Stimulated activated CD8-positive, alpha-beta memory T cell treated with anti-CD3 and anti-CD28 coated beads, Interleukin-12 subunit alpha, Interleukin-12 subunit beta, amount 100 ng/mL, for 24 hours (primary cell): ENCODE measurements at regions not wholly inside any gene's neighbourhood (a gene's known extent, or its start where the extent isn't known, plus 50 kb on each side); places are given as distances from the start of the nearest gene placed in this dataset.

Experiments used
- DNase-seq: peaks from one replicate; pipeline ENCODE4 v3.0.0-alpha.2; 2020; ENCODE audit errors: extremely low read depth

GRCh38 chr5:110031402-110032140, 341.8 kb downstream of the MAN2A1 start:
- no peak for DNase-seq

DNA sequence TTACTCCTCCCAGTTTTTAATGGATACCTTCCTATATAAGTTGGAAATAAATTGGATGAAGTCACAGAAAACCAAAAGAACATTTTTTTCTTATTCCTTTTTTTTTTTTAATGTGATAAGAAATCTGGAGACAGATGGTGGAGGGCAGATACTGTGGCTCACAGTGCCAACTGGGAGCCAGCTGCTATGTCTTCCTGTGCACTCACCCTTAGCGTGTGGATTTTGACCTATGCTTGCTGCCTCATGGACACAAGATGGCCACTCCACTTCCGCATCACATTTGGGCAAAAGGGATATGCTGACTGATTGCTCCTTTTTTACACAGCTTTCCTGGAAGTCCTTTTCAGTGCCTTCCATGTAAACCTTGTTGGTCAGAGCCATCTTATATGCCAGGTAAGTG, 342.6 kb downstream of the MAN2A1 start:
- DNase-seq: no peak

DNA sequence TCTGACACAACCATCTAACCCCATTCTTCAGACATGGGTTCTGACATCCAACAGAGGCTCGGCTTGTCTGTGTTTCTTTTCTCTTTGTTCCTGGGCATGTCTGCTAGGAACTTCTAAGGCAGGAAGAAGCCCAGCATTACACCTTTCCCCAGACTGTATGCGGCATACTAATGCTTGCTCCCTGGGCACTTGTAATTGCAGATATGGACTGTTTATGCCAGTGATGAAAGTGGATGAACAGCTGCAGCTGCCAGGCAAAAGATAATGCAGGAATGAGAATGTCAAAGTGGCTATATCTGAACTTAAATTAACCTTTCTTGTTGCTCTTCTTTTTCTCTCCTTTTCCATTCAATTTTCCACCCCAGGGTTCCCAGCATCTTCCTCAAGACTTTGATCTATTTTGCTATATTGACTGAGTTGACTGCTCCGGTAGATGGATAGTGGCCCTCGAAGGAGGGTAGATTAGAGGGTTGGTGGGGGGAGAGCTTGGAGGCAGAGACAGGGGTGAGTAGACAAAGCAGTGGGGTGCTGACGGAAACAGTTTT, 344.4 kb downstream of the MAN2A1 start:
- no peak for DNase-seq

- DNase-seq: no peak
Measured at GRCh38 chr5:110038297-110038997, 348.7 kb downstream of the MAN2A1 start.

- DNase-seq: no peak
Measured at GRCh38 chr5:110040178-110040577, 350.5 kb downstream of the MAN2A1 start.

GRCh38 chr5:110043025-110043424, 353.3 kb downstream of the MAN2A1 start:
- no peak for DNase-seq

DNA sequence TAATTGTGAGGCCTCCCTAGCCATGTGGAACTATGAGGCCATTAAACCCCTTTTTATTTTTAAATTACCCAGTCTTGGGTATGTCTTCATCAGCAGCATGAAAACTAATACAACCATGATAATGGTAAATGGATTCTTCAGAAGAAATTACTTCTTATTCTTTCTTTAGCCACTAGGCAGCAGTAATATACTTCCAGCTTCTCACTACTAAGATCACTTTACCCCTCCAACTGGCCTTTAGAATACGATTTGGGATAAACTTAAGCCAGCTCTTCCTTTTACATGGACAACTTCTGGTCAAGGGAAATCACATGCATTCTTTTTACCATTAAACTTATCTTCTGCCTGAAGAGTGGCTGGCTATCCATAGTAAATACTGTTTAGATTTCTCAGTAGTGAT, 355.4 kb downstream of the MAN2A1 start:
- no peak for DNase-seq

GRCh38 chr5:110048491-110048890, 358.8 kb downstream of the MAN2A1 start:
- DNase-seq: no peak

DNA sequence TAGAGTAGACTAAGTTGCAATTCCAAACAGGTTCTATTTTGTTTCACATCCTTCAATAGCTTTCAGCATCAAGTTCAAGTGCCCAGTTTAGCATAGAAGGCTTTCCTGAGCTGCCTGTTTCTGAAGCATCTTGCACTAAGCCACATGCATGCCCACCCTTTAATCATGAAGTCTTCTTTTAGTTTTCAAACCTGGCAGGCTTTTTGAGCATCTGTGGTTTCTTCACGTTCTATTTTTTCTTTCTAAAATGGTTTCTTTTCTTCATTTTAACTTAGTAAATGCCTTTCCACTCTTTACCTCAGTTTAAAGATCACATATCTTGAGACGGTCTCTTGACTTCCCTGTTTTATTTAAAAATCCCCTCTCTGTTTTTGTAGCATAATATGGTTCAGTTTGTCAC, 360.1 kb downstream of the MAN2A1 start:
- no peak for DNase-seq

DNA sequence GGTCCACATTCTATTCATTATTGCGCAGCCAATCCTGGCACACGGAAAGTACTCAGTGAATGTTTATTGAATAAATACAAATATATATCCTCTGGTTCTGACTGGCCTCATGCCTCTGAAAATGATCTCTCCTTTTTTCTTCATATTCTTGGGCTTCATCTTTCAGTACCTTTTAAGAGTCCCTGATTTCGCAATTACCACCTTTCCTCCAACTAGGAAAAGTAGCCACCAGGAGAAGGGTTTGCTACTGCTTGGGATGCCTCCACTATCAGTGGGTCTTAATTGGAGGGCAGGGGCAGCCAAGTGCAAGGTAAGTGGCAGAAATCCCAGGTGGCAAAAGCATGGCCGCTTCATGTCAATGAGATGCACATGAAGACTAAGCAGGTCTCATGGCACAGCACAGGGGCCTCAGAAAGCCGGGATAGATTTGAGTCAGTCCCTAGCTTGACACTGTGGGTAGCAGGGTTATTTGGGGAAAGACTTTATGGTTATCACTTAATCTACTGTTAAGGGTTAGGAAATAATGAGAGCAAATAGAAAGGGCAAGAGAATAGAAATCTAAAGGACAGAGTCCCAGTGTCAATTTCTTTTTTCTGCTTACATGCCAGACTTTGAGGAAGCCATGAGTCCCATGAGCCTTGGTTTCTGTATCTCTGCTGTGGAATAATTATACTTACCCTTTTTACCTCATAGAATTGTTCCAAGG, 361.1 kb downstream of the MAN2A1 start:
- no peak for DNase-seq

DNA sequence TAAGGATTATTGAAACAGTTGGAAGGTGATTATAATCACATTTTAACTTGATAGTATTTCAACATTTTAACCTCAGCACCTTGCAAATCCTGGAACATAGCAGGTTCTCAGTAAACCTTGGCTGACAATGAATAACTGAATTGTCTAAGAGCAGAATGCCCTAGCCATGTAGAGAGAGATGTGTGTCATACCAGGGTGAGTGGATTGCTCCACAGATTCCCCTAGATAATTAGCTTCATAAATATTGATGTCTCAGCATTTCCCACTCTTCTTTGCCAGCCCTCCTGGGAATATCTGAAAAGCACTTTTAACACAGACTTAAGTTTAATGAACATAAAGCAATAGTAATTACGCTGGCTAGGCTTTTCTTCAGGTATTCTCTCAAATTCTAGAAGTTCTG, 363.5 kb downstream of the MAN2A1 start:
- DNase-seq: no peak

GRCh38 chr5:110053824-110054223, 364.1 kb downstream of the MAN2A1 start:
- no peak for DNase-seq

DNA sequence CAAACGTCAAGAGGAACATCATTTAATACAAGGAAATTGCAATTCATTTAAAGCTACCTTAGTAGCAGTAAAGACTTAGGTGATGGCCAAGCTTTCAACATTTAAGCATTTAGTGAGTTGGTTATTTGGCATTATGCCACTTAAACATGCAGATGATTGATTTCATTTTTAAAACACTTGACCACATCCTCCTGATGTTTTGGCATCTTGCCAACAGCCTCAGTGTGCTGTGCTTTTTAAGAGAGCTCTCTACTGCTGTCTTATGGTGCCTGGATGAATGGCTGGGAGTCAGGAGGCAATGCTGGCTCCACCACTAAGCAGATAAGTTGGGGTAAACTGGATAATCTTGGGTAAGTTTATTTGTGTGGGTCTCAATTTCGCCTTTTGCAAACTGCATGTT, 364.5 kb downstream of the MAN2A1 start:
- peak; percentile 42 for DNase-seq

- no peak for DNase-seq
Measured at GRCh38 chr5:110055302-110055701, 365.6 kb downstream of the MAN2A1 start.

- DNase-seq: no peak
Measured at GRCh38 chr5:110056580-110057114, 366.9 kb downstream of the MAN2A1 start.

DNA sequence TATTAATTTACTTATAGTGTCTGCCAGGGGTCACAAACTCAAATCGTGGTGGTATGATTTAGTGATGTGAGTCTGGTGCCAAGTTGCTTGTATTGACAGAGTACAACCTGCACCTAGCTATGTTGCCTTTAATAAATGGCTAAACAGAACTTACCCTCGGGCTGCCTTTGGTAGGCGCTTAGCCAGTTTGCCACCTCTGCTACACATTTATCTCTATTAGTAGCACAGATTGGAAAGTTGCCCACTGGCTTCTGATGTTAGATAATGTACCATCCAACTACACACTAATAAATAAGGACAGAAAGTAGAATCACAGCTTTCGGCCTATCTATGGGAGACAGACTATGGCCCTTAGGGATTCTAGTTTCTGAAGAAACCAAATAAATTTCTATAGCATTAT, 368.4 kb downstream of the MAN2A1 start:
- no peak for DNase-seq

DNA sequence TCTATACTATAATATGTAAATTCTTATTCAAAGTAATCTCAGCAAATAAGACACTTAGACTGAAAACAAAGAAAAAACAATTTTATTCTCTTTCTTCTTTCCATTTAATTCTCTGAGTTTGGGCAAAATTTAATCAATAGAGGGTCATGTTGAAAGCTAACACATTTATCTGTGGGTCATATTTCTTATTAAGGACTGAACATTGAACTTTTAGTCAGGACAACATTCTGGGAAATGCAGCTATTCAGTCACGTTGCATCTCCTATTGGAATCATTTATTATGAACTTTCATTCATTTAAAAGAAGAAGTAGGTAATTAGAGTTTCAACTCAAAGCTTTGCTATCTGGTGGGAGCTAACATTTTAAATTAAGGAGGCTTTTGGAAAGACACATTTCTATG, 372.5 kb downstream of the MAN2A1 start:
- DNase-seq: no peak

DNA sequence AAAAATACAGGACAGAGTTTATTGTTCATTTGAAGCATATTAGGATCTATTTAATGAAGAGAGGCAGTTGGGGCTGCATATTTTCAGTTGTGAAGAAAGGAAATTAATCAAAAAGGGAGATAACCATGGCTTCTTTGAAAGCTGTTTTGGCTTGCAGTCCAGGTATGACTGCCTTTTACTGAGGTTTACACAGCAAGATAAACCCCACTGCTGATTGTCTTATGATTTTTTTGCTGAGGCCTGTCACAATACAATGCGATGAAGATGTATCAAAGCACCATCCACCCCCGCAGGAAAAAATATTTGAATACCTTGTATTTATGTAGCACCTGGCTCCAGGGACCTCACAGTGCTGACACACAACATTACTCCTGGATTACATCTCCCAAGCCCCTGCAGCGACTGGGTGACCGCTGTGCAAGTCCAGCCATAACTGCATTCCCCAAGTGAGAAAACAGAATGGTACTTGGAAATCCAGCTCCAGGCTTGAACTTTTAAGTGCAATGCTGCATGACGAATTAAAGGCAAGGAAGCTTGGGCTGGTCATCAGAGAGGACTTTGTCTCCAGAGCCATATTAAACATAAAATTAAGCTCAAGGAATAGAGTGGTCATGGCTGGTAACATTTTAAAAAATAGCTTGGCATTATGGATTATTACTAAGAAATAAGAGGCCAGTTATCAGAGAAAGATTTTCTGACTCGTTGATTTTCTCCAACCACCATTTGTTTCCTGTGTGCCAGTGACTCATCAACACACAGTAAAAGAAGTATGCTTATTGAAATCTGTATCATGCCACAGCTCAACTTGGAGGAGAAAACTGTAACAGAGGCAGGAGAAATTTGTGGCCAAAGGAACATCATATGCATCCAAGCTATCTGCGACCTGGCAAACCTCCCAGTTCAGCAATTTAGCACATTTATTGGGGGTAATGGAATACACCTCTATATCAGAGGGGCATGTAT, 374.2 kb downstream of the MAN2A1 start:
- no peak for DNase-seq

DNA sequence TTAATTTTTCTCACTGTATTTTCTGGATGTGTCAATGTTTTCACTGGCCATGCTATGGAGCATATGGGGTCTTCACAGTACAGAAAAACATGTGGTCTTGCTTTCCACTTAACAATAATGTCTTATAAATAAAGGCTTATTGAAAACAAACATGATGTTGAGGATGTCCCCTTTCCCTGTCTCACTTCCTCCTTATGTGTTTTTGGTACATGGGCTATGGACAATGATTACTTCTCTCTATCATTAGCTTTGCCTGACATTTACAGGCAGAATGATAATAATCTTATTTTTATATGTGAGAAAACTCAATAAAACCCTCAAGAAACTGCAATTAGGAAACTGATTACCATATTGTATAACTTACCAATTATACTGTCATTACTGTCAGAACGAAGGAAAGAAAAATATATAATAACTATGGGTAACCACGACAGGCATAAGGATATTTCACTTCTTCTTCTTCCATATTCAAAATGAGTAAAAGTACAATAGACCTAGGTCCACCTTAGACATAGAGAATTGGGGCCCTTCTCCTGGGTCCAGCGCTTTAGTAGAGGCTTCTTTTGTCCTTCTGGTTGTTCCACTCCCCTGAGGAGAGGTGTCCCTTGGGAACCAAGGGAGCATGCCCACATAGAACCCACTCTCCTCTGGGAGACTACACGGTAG, 375.0 kb downstream of the MAN2A1 start:
- no peak for DNase-seq

- no peak for DNase-seq
Measured at GRCh38 chr5:110070836-110071235, 381.1 kb downstream of the MAN2A1 start.

- DNase-seq: no peak
Measured at GRCh38 chr5:110072651-110073050, 382.9 kb downstream of the MAN2A1 start.
